ENCODE measurements at regions not wholly inside any gene's neighbourhood (a gene's known extent, or its start where the extent isn't known, plus 50 kb on each side); places are given as distances from the start of the nearest gene placed in this dataset.
"Not testable (repeated sequence)": the region's sequence is repeated elsewhere in the genome, so short reads cannot be mapped to it uniquely, and the experiment has no call there.

DNA sequence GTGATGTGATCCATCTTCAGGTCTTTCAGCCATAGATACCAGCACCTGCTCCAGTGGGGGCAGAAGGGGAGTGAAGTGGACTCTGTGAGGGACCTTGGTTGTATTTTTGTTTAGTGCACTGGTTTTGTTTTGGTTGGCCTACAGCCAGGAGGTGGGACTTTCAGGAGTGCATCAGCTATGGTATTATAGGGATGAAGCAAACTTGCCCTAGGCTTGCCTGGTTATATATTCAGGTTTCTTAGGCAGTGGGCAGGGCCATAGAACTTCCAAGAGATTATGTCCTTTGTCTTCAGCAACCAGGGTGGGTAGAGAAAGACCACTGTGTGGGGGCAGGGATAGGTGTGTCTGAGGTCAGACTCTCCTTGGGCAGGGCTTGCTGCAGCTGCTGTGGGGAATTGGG lies 337.3 kb upstream of the SGO1 start:
- Mint-ChIP-seq H3K27ac (no peak overlapping the region), H3K36me3 (ENCODE audit: low read depth) (no peaks in the 10 kb centered on the region)

DNA sequence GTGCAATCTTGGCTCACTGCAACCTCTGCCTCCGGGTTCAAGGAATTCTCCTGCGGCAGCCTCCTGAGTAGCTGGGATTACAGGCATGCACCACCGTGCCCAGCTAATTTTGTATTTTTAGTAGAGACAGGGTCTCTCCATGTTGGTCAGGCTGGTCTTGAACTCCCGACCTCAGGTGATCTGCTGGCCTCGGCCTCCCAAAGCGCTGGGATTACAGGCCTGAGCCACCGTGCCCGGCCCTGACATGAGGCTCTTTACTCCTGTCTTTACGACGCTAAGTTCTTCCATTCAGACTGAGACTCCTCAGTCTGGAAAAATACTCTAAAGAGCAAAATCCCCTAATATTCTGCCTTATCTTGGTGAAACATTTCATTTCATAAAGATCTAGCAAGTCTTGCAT lies 331.3 kb upstream of the SGO1 start:
- not testable (repeated sequence) for H3K27ac ChIP-seq (ENCODE audit: low read depth, low read length); H3K27ac Mint-ChIP-seq; H3K9ac ChIP-seq (ENCODE audit: extremely low read depth, low read length, poor library complexity, severe bottlenecking); DNase-seq; H3K36me3 Mint-ChIP-seq (ENCODE audit: low read depth); H3K4me3 ChIP-seq (ENCODE audit: low read length); H3K36me3 ChIP-seq (ENCODE audit: control insufficient read depth, insufficient read depth, low read length); H3K27me3 ChIP-seq (ENCODE audit: control insufficient read depth, insufficient read depth, low read length, poor library complexity, severe bottlenecking); H3K4me1 ChIP-seq (ENCODE audit: control insufficient read depth, insufficient read depth, low read length); H3K9me3 Mint-ChIP-seq; H3K27me3 Mint-ChIP-seq (ENCODE audit: insufficient read depth); H3K9me3 ChIP-seq (ENCODE audit: control insufficient read depth, low read length); H3K4me3 Mint-ChIP-seq; H3K4me1 Mint-ChIP-seq
- WGBS, 2 experiments (ENCODE audit: insufficient coverage in 1 of 2, insufficient read length in 1 of 2), result 91 to 92% methylated on average over 7 to 10 of the region's 10 CpGs

More for the DNA sequence above, 337.3 kb upstream of the SGO1 start:
- no peak for DNase-seq
- H3K9me3 Mint-ChIP-seq, result no peaks in the 10 kb centered on the region
- no peak overlapping the region for H3K4me3 Mint-ChIP-seq
- Histone ChIP-seq H3K4me1 (ENCODE audit: control insufficient read depth, insufficient read depth, low read length) (peaks cover 3% of the 10 kb centered on the region), H3K27me3 (ENCODE audit: control insufficient read depth, insufficient read depth, low read length, poor library complexity, severe bottlenecking) (no peaks in the 10 kb centered on the region), H3K36me3 (ENCODE audit: control insufficient read depth, insufficient read depth, low read length) (no peaks in the 10 kb centered on the region), H3K9me3 (ENCODE audit: control insufficient read depth, low read length) (no peaks in the 10 kb centered on the region), H3K27ac (ENCODE audit: low read depth, low read length) (no peak overlapping the region), H3K4me3 (ENCODE audit: low read length) (no peak overlapping the region), H3K9ac (ENCODE audit: extremely low read depth, low read length, poor library complexity, severe bottlenecking) (no peak overlapping the region)
- no peaks in the 10 kb centered on the region for H3K27me3 Mint-ChIP-seq (ENCODE audit: insufficient read depth)
- H3K4me1 Mint-ChIP-seq, result peaks cover 9% of the 10 kb centered on the region
- TF ChIP-seq, protein P1, sequence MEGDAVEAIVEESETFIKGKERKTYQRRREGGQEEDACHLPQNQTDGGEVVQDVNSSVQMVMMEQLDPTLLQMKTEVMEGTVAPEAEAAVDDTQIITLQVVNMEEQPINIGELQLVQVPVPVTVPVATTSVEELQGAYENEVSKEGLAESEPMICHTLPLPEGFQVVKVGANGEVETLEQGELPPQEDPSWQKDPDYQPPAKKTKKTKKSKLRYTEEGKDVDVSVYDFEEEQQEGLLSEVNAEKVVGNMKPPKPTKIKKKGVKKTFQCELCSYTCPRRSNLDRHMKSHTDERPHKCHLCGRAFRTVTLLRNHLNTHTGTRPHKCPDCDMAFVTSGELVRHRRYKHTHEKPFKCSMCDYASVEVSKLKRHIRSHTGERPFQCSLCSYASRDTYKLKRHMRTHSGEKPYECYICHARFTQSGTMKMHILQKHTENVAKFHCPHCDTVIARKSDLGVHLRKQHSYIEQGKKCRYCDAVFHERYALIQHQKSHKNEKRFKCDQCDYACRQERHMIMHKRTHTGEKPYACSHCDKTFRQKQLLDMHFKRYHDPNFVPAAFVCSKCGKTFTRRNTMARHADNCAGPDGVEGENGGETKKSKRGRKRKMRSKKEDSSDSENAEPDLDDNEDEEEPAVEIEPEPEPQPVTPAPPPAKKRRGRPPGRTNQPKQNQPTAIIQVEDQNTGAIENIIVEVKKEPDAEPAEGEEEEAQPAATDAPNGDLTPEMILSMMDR (conservative IDR thresholded peaks at IDR 0.05), result no peak

DNA sequence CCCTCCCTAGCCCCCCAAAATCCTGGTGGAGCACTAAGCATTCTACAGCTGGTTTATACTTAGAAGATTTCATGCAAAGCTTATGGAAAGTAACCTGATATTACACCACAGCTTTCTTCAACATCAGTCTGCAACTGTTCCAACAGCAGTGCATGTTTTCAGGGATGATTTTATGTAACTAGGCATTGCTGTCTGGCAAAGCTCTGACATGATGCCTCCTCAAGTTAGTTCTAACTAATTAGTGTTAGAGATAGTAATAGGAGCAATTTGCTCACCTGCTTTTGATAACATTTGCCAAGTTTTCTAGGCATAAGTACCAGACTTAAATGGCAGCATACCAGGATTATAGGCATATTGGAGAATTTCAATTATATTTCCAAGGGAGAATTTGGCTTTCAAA lies 330.3 kb upstream of the SGO1 start:
- Mint-ChIP-seq H3K27me3 (ENCODE audit: insufficient read depth) (no peaks in the 10 kb centered on the region), H3K9me3 (peaks cover 4% of the 10 kb centered on the region), H3K4me3 (no peak overlapping the region), H3K4me1 (peaks cover 3% of the 10 kb centered on the region), H3K27ac (no peak overlapping the region), H3K36me3 (ENCODE audit: low read depth) (no peaks in the 10 kb centered on the region)
- Histone ChIP-seq H3K27me3 (ENCODE audit: control insufficient read depth, insufficient read depth, low read length, poor library complexity, severe bottlenecking) (no peaks in the 10 kb centered on the region), H3K4me1 (ENCODE audit: control insufficient read depth, insufficient read depth, low read length) (no peaks in the 10 kb centered on the region), H3K9ac (ENCODE audit: extremely low read depth, low read length, poor library complexity, severe bottlenecking) (no peak overlapping the region), H3K27ac (ENCODE audit: low read depth, low read length) (no peak overlapping the region), H3K9me3 (ENCODE audit: control insufficient read depth, low read length) (no peaks in the 10 kb centered on the region), H3K4me3 (ENCODE audit: low read length) (no peak overlapping the region), H3K36me3 (ENCODE audit: control insufficient read depth, insufficient read depth, low read length) (no peaks in the 10 kb centered on the region)
- no peak for DNase-seq
- TF ChIP-seq, protein P1 (conservative IDR thresholded peaks at IDR 0.05), result no peak

DNA sequence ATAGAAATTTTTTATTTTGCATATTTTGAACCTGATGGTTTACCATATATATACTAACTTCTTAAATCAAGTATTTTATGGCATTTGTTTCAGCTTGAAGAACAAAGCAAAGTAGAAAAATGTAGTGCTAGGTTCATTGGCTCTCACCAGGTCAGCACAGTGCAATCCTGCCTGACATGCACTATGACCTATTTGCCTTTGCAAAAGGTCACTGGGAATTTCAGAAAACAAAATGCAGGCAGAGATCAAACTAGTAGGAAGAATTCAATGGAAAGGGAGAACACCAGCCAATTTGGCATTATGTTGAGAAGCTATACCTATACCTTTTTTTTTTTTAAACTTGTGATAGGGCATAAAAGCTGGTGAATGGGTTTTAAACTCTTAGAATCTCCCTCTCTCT lies 329.8 kb upstream of the SGO1 start:
- no peak overlapping the region for H3K9ac ChIP-seq (ENCODE audit: extremely low read depth, low read length, poor library complexity, severe bottlenecking)
- Mint-ChIP-seq H3K36me3 (ENCODE audit: low read depth) (no peaks in the 10 kb centered on the region), H3K4me3 (no peak overlapping the region), H3K9me3 (peaks cover 4% of the 10 kb centered on the region), H3K4me1 (peaks cover 3% of the 10 kb centered on the region), H3K27me3 (ENCODE audit: insufficient read depth) (no peaks in the 10 kb centered on the region), H3K27ac (no peak overlapping the region)
- H3K27ac ChIP-seq (ENCODE audit: low read depth, low read length), result no peak overlapping the region
- no peak overlapping the region for H3K4me3 ChIP-seq (ENCODE audit: low read length)
- TF ChIP-seq, protein P1 (conservative IDR thresholded peaks at IDR 0.05), result no peak
- H3K36me3 ChIP-seq (ENCODE audit: control insufficient read depth, insufficient read depth, low read length), result no peaks in the 10 kb centered on the region
- H3K9me3 ChIP-seq (ENCODE audit: control insufficient read depth, low read length), result no peaks in the 10 kb centered on the region
- no peaks in the 10 kb centered on the region for H3K27me3 ChIP-seq (ENCODE audit: control insufficient read depth, insufficient read depth, low read length, poor library complexity, severe bottlenecking)
- DNase-seq, result no peak
- no peaks in the 10 kb centered on the region for H3K4me1 ChIP-seq (ENCODE audit: control insufficient read depth, insufficient read depth, low read length)

Data from endodermal cell (in vitro differentiated cells).